NCI-H2081 treated with DMSO at 0.1 percent for 48 hours (cell line): ENCODE measurements at regions not wholly inside any gene's neighbourhood (a gene's known extent, or its start where the extent isn't known, plus 50 kb on each side); places are given as distances from the start of the nearest gene placed in this dataset.

Experiments used
- DNase-seq: peaks from one replicate; lab custom pipeline; 2025; lab: John Stamatoyannopoulos, UW

- no peak for DNase-seq
Observed at GRCh38 chr21:26653430-26653829, 80.3 kb upstream of the CYYR1 start.

DNA sequence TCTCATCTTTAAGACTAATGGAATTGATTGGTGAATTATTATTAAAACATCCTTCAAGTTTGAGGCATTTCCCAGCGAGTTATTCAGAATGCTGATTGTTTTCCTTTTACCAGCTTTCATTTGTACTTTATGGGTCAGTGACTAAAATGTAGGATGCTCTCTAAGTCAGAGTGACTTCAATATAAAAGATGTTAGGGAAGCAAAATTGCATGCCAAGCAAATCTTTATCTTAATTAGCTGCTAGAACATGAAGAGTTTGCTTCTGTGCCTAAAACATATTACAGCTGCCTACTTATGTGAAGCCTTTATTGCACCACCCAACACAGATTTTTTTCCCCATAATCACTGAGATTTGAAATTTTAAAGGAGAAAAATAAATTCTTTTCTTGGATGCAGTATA is 79.8 kb upstream of the CYYR1 start:
- DNase-seq: no peak

DNA sequence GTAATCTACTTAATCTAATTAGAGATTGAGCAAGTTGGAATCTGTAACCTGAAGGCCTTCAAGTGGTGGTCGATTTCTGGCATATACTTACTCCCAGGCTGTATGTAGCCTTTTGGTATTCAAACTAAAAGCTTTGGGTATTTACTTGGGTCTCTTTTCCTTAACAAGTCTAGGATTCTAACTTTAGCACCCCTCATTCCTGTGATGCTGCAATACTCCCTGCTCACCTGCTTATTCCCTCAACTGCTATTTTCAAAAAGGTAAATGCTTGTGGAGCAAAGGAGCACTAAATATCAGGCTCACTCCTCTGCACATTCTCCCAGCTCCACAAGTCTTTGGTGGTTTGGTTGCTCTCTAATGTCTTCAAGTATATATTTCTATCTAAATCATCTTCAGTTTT is 68.0 kb upstream of the CYYR1 start:
- DNase-seq: no peak

GRCh38 chr21:26637201-26637745 is 64.2 kb upstream of the CYYR1 start:
- no peak for DNase-seq

- no peak for DNase-seq
Observed at GRCh38 chr21:26635681-26636080, 62.6 kb upstream of the CYYR1 start.

- DNase-seq: no peak
Observed at GRCh38 chr21:26632691-26633090, 59.6 kb upstream of the CYYR1 start.

GRCh38 chr21:26626187-26626586 is 53.1 kb upstream of the CYYR1 start:
- no peak for DNase-seq

- DNase-seq: no peak
Observed at GRCh38 chr21:26624983-26625519, 52.0 kb upstream of the CYYR1 start.
